ENCODE measurements at regions not wholly inside any gene's neighbourhood (a gene's known extent, or its start where the extent isn't known, plus 50 kb on each side); places are given as distances from the start of the nearest gene placed in this dataset.

GRCh38 chr5:171623107-171623506 is 162.5 kb upstream of the SMIM23 start:
- TF ChIP-seq CTCF (conservative IDR thresholded peaks at IDR 0.05 in 1 of 2, IDR thresholded peaks at IDR 0.05 in 1 of 2; ENCODE audit: low read depth in 1 of 2, low read length in 2 of 2) (no peak), EZH2 (IDR thresholded peaks at IDR 0.05; ENCODE audit: low read length, missing control alignments) (no peak)

Data from fibroblast of lung (primary cell).